NCI-H146 (cell line): ENCODE measurements at regions not wholly inside any gene's neighbourhood (a gene's known extent, or its start where the extent isn't known, plus 50 kb on each side); places are given as distances from the start of the nearest gene placed in this dataset.
"Not testable (repeated sequence)": the region's sequence is repeated elsewhere in the genome, so short reads cannot be mapped to it uniquely, and the experiment has no call there.

Experiments used
- DNase-seq: peaks from one replicate; lab custom pipeline; 2025; lab: John Stamatoyannopoulos, UW

DNA sequence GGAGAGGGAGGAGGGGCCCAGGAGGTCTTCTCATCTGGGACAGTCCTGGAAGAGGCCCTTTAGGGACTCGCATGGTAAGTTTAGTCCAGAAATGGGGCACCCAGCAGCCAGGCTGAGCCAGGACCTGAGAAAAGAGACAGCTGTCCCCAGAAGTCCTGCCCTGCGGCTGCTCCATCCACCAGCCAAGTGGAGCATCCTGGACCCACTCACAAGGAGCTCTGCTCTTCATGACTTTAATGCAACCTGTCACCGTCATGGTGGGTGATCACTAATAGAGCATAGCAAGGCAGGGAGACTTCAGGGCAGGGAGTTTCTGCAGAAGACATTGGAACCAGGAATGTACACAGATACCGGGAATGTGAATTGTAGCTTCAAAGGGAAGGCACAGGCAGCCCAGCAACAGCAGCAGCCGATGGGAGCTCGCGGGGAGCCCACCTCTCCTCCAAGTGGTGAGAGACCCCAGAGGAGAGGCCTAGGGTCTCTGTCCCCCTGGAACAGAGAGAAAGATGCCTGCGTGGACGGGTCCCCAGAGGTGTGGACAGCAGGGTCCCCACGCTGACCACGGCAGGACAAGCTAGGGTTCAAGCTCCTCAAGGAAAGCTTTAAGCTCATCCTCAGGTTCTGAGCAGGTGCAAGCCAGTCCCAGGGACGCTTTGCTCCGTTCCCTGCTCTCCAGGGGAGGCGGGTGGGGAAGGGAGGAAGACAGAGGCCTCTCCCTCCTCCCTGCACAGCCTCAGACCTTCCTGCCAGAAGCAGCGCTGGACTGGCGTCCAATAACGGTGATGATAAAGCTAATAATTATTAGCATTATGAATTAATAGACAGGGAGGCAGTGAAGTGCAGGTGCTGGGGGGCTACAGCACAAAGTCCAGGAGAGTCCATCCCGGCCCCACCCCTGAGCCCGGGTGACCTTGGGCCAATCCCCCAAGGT, 335.3 kb downstream of the ADGRD1 start:
- not testable (repeated sequence) for DNase-seq

DNA sequence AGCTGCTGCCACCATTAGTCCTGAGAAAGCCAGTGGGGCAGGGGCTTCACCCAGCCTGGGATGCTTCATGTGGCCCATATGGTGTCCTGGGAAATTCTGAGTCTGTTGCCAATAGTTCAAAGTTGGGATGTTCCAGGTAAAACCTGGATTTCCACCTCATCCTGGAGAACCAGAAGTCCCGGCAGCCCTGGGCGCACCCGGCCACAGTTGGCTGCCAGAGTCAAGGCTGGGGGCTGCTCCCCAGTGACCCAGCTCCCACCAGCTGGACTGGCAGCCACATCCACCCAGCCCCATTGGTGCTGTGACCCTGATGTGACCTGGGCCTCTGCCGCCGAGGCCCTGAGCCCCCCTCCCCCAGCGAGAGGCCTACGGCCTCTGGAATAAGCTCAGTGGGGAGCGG, 336.1 kb downstream of the ADGRD1 start:
- not testable (repeated sequence) for DNase-seq

GRCh38 chr12:131290255-131290959, 336.7 kb downstream of the ADGRD1 start:
- DNase-seq = no peak

DNA sequence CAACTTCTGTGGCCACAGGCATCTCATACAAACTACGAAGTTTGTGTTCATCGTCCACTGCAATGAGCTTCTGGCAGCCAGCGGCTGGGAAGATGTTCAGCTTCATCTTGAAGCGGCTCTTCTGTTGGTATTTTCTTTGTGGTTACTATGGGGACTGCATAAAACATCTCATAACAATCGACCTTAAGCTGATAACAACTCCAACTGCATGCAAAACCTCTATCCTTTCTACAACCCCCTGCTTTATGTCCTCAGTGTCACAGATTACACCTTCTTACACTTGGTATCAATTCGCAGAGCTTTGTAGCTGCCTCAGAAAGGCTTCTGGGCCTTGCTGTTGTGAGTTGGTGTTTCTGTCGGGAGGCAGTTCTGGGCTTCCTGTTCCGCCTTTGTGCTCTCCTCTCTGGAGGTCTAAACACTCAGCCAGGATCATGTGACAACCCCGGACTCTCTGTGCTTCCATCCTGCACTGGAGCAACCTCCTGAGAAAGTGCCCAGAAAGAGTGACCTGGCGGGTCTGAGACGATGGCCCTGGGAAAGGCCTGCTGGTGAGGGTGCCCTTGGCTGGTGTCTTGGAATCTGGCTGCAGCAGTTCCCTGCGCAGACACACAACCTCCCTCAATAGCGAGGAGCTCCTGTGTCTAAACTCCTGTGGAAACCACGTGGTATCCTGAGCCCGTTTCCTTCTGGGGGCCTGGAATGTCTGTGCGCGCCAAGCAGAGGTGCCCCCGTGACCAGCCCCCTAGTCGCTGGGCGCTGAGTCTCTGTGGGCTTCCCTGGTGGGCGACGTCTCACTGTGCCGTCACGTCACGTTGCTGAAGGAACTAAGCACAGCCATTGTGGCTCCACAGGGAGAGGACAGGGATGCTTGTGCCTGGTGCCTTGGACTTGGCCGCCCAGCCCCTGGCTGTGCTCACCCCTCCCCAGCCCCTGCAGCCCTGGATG, 339.6 kb downstream of the ADGRD1 start:
- DNase-seq = not testable (repeated sequence)

DNA sequence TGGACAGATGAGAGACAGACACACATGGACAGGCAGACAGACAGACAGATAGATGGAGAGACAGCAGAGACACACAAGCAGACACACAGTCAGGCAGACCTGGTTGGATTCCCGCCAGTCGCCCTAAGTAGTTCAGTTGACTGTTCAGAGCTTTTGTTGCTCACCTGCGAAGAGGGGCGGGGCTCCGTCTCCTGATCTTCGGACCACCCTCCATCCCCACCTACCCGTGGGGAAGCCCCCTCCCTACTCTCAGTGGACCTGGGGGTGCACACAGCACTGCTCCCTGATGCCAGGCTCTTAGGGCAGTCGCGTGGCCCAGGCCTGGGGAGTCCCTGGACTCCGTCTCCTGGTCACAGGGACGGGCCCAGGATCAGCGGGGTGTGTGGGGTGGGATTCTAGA, 341.0 kb downstream of the ADGRD1 start:
- DNase-seq = not testable (repeated sequence)

DNA sequence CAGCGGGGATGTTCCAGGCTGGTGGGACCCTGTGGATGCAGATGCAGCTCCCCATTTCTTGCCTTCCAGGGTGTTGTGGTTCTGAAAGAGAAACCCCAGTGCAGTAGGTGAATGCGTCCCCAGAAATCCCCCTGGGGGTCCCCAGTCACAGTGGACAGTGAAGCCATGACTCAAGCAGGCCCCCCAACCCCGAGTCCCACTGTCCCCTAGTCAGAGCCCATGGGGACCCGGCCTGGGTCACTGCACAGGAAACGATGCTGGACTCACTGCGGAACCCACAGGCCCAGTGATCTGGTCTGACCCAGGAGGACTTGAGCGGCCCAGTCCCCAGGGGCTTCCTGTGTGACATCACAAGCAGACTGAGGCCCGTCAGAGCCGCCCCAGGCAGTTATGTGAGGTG, 341.4 kb downstream of the ADGRD1 start:
- DNase-seq = not testable (repeated sequence)

DNA sequence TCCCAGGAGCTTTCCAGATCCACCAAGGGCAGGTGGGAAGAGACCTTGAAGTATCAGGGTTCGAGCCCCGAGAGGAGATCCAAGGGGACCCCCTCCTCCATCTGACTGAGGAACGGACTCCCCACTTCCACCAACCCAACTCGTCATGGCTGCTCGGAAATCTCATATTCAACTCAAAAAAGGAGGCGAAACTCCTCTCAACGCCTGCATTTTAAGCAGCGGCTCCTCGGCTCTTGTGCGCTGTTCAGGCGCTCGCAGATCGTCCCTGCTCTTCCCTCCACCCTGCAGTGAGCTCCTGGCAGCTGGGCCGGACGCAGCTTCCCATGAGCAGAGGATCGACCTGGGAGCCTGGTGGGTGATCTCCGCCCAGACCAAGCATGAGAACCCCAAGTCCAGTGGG, 341.9 kb downstream of the ADGRD1 start:
- not testable (repeated sequence) for DNase-seq

DNA sequence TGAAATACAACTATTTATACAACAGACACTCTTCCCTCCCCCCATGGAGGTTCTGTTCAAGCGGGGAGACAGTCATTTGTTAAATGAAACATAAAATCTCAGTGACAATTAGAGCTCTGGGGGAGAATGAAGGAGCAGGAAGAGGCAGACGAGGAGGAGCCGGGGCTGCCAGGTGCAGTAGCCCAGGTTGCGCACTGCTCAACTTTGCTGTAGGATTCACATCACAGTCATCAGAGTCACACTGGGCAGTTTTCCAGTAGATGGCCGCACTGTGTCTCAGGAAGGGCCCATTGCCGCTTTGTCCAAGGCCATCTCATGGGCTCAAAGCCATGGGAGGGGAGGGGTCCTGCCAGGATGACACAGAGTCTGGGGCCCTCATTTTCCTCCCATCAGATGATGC, 342.4 kb downstream of the ADGRD1 start:
- not testable (repeated sequence) for DNase-seq

DNA sequence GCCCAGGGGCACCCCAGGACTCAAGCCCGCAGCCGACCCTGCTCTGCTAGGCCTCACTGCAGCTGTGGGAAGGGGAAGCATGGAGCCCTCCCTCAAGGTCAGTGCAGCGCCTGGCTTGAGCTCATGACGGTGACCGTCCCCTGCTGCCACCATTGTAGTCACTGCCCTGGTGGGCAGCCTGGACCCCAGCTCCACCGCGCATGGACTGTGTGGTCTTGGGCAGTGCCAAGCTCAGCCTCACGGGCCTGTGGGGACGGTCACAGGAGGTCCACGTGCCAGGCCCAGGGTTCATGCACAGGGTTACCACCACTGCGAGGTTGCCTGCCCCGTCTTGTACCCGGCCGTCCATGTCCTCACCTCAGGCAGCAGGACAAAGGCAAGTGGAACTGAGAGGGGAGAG, 342.9 kb downstream of the ADGRD1 start:
- DNase-seq = not testable (repeated sequence)

- not testable (repeated sequence) for DNase-seq
Measured at GRCh38 chr12:131298526-131299369, 345.0 kb downstream of the ADGRD1 start.

GRCh38 chr12:131299370-131299701, 345.6 kb downstream of the ADGRD1 start:
- not testable (repeated sequence) for DNase-seq

GRCh38 chr12:131303576-131303975, 349.9 kb downstream of the ADGRD1 start:
- not testable (repeated sequence) for DNase-seq

GRCh38 chr12:131304642-131305041, 350.9 kb downstream of the ADGRD1 start:
- not testable (repeated sequence) for DNase-seq

DNA sequence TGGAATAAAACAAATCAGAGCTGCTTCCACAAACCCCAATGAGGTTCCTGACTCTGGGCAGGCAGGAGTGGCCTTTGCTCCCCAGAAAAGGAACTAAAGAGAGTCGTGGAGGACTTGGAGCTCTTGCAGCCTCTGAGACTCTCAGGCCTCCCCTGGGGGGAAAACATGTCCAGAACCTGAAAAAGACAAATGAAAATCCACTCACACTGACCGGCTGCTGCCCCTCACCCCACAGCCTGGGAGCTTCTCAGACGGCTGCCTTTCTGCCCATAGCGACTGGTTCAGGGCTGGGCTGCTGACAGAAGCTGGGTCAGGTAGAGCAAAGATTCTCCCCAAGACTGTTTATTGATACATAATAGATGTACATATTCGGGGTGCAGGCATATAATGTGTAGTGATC, 356.0 kb downstream of the ADGRD1 start:
- DNase-seq = no peak

DNA sequence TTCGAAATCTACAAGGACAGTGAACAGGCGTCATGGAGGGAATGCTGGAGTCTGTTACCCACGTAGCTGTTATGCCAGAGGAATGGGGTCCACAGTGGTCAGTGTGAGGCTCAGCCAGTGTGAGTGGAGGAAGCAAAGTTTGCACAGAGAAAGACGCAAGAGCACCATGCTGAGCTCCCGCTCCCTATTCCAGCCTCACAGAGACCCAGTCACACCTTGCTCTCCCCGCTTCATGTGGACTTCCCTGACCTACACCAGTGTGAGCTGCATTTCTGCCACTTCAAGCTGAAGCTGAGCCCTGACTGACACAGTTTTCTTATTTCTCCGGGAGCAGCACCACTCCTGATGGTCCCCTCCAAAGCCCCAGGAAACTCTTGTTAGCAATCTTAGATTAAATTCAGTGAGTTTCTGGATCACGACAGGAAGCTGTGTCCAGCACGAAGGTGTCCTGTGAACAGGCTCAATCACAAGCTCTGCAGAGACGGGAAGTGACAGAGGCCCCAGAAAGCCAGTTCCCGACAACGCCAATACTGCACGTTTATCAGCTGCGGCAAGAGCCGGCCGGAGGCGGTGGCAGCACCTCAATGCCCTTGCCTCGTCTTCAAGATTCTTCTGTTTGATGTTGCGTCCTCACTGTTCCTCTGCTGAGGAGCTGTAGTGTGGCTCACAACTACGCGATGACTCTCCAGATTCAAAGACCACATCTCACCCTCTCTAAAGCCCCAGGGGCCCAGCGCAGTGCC, 356.7 kb downstream of the ADGRD1 start:
- not testable (repeated sequence) for DNase-seq

- DNase-seq = not testable (repeated sequence)
Measured at GRCh38 chr12:131311279-131311722, 357.6 kb downstream of the ADGRD1 start.

- no peak for DNase-seq
Measured at GRCh38 chr12:131311764-131312163, 358.1 kb downstream of the ADGRD1 start.

DNA sequence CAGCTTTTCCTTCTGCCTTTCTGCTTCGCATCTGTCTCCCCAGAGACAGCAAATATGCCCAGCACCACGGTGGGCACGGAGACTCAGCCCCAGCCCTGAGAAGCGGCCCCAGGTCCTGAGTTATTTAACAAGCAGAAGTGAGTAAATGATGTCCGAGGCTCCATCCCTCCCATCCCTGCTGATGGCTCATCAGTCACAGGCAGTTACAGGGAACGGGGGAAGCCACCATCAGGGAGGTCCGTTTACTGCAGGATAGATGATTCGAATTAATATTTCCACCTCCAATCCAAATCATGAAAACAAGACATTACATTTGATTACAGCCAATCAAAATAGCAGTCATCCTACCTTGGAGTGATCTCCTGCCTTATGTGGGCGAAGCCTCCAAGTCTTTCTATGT, 358.7 kb downstream of the ADGRD1 start:
- DNase-seq = not testable (repeated sequence)

- DNase-seq = no peak
Measured at GRCh38 chr12:131312793-131313545, 359.3 kb downstream of the ADGRD1 start.
